ENCODE measurements at regions not wholly inside any gene's neighbourhood (a gene's known extent, or its start where the extent isn't known, plus 50 kb on each side); places are given as distances from the start of the nearest gene placed in this dataset.

GRCh38 chr2:225131898-225132297 is 89.6 kb upstream of the DOCK10 start:
- DNase-seq: no peak

DNA sequence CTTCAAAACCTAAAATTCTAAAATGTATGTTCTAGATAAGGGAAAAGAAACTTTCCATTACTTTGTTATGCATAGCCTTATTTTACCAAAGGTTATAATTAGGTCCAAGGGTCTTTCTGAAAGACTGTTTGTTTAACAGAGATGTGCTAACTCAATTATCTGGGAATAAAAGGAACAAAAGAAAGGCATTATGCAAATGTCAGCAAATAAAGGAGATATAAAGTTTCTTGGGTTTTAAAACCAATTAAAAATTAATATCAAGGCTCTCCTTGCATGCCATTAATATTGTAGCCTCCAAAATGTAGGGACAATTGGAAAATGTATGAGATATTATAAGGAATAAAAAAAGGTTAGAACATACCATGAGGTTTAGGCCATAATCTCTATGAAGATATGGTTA is 87.8 kb upstream of the DOCK10 start:
- DNase-seq: no peak

- no peak for DNase-seq
Observed at GRCh38 chr2:225124311-225125017, 82.2 kb upstream of the DOCK10 start.

DNA sequence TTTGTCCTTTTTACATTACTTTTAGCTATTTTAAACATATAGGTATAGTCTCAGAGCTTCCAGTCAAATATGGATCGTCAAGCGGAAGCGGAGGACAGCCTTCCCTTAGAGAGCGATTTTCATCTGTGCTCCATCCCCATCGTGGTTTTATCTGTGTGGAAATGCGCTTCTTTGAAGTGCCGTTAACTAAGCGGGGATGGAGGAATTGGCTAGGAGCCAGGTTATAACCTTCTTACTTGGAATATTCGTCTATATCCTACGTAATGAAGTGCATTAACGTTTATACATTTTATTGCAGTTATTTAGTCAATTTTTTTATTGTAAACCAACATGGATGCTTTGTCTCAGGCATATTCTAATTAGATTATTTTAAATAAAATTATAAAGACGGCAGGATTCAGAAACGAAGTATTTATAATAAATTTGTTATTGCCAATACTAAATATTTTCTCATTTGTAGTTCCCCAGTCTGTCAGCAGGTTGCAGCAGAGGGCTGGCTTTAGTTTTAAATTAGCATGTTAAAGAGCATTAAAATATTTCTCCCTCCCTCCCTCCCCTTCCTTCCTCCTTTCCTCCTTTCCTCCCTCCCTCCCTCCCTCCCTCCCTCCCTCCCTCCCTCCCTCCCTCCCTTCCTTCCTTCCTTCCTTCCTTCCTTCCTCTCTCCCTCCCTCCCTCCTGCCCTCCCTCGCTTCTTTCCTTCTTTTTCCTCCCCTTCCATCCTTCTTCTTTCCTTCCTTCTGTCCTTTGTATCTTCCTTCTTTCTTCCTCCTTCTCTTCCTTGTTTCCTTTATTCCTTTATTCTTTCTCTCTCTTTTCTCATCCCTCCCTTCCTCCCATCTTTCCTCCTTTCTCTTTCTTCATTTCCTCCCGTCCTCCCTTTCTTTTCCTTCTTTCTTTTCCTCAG is 80.6 kb upstream of the DOCK10 start:
- DNase-seq: peak in 1 of 2 experiments; percentile 8

- no peak for DNase-seq
Observed at GRCh38 chr2:225122007-225122406, 79.7 kb upstream of the DOCK10 start.

GRCh38 chr2:225120186-225120585 is 77.9 kb upstream of the DOCK10 start:
- DNase-seq: no peak

- DNase-seq: no peak
Observed at GRCh38 chr2:225117051-225117716, 74.9 kb upstream of the DOCK10 start.

GRCh38 chr2:225114786-225115323 is 72.6 kb upstream of the DOCK10 start:
- no peak for DNase-seq

- no peak for DNase-seq
Observed at GRCh38 chr2:225113371-225114015, 71.2 kb upstream of the DOCK10 start.

- no peak for DNase-seq
Observed at GRCh38 chr2:225112362-225113126, 70.3 kb upstream of the DOCK10 start.

GRCh38 chr2:225108805-225109204 is 66.5 kb upstream of the DOCK10 start:
- no peak for DNase-seq

DNA sequence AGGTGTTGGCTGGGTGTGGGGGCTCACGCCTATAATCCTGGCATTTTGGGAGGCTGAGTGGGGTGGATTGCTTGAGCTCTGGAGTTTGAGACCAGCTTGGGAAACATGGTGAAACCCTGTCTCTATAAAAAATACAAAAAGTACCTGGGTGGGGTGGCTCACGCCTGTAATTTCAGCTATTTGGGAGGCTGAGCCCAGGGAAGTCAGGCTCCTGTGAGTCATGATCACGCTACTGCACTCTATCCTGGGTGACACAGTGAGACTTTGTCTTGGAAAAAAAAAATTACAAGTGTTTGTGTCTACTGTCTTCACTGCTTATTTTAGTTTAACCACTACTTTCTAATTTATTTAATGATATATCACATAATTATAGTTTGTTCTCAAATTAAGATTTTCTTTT is 62.7 kb upstream of the DOCK10 start:
- no peak for DNase-seq

GRCh38 chr2:225104321-225104720 is 62.1 kb upstream of the DOCK10 start:
- DNase-seq: no peak

GRCh38 chr2:225103737-225104141 is 61.5 kb upstream of the DOCK10 start:
- DNase-seq: no peak

DNA sequence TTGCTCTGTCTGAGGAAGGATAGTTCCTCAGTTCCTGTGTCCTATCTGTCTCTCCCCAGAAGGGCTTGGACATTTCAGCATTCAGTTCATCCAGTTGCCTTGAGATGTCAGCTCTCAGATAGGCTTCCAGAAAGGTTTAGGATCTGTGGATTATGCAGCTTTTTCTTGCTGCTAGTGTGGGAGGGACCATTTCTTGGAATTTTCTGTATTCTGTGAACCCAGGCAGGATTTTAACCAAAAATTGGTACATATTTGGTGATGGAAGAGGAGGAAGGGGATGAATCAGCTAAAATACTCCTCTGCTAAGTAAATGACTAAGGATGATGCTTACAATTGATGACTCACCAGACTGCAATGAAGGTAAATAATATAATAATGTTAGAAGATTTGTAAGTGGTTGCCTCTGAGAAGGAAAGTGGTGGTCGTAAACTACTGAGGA is 58.6 kb upstream of the DOCK10 start:
- no peak for DNase-seq

DNA sequence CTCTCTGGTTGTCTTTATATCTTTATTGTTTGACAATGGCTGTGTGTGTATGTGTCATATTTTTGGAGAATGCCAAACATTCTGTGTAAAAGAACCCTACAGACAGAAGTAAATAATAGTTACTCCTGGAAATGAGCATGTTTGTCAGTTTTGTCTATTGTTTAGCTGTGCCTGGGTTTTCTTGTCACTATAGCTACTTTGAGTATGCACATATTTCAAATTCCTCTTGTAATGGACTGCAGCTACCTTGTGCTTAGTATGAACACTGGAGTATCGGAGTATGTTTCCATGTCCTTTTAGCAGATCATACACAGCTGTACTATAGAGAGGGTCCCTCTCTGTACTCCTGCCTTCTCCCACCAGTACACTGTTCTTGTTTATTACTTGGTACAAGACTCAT is 58.0 kb upstream of the DOCK10 start:
- DNase-seq: no peak

- no peak for DNase-seq
Observed at GRCh38 chr2:225097035-225097434, 54.8 kb upstream of the DOCK10 start.
